ENCODE measurements at regions not wholly inside any gene's neighbourhood (a gene's known extent, or its start where the extent isn't known, plus 50 kb on each side); places are given as distances from the start of the nearest gene placed in this dataset.

GRCh38 chr7:117975476-117975875, 102.2 kb upstream of the CTTNBP2 start:
- TF ChIP-seq, protein P1, sequence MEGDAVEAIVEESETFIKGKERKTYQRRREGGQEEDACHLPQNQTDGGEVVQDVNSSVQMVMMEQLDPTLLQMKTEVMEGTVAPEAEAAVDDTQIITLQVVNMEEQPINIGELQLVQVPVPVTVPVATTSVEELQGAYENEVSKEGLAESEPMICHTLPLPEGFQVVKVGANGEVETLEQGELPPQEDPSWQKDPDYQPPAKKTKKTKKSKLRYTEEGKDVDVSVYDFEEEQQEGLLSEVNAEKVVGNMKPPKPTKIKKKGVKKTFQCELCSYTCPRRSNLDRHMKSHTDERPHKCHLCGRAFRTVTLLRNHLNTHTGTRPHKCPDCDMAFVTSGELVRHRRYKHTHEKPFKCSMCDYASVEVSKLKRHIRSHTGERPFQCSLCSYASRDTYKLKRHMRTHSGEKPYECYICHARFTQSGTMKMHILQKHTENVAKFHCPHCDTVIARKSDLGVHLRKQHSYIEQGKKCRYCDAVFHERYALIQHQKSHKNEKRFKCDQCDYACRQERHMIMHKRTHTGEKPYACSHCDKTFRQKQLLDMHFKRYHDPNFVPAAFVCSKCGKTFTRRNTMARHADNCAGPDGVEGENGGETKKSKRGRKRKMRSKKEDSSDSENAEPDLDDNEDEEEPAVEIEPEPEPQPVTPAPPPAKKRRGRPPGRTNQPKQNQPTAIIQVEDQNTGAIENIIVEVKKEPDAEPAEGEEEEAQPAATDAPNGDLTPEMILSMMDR (conservative IDR thresholded peaks at IDR 0.05): no peak
- no peak for TF ChIP-seq EZH2 (IDR thresholded peaks at IDR 0.05; ENCODE audit: low read depth)
